Smooth muscle cell (in vitro differentiated cells): ENCODE measurements at regions not wholly inside any gene's neighbourhood (a gene's known extent, or its start where the extent isn't known, plus 50 kb on each side); places are given as distances from the start of the nearest gene placed in this dataset.

Experiments used
- DNase-seq: peaks from one replicate; lab custom pipeline; 2025; ENCODE audit not compliant: unreplicated experiment; lab: John Stamatoyannopoulos, UW
- H2AFZ ChIP-seq: fragments of 200-600 bp; sonication (generic); 2 replicates; pipeline ENCODE4 v1.6.0; 2016; ENCODE audit warnings: antibody characterized with exemption, low read depth, mild to moderate bottlenecking
- H3F3A ChIP-seq: fragments of 200-600 bp; sonication (generic); 2 replicates; pipeline ENCODE4 v1.6.0; 2017; ENCODE audit warnings: antibody characterized with exemption, low read depth
- H3K27ac ChIP-seq: fragments of 200-600 bp; sonication (generic); 2 replicates; pipeline ENCODE4 v1.5.1; 2016; ENCODE audit warnings: low read depth, mild to moderate bottlenecking
- H3K27me3 ChIP-seq: fragments of 200-600 bp; sonication (generic); 2 replicates; pipeline ENCODE4 v1.6.1; 2016; ENCODE audit warnings: low read depth, mild to moderate bottlenecking
- H3K36me3 ChIP-seq: fragments of 200-600 bp; sonication (generic); 2 replicates; pipeline ENCODE4 v1.5.1; 2016; ENCODE audit warnings: low read depth
- H3K4me1 ChIP-seq: fragments of 200-600 bp; sonication (generic); 2 replicates; pipeline ENCODE4 v1.5.1; 2016; ENCODE audit warnings: low read depth
- H3K4me2 ChIP-seq: fragments of 200-600 bp; sonication (generic); 2 replicates; pipeline ENCODE4 v1.6.0; 2016; ENCODE audit warnings: mild to moderate bottlenecking
- H3K4me3 ChIP-seq: fragments of 200-600 bp; sonication (generic); 2 replicates; pipeline ENCODE4 v1.5.1; 2016; ENCODE audit warnings: mild to moderate bottlenecking
- H3K79me2 ChIP-seq: fragments of 200-600 bp; sonication (generic); 2 replicates; pipeline ENCODE4 v1.6.0; 2016; ENCODE audit warnings: low read depth, mild to moderate bottlenecking
- H3K9ac ChIP-seq: fragments of 200-600 bp; sonication (generic); 2 replicates; pipeline ENCODE4 v1.6.0; 2016; ENCODE audit warnings: low read depth
- H3K9me3 ChIP-seq: fragments of 200-600 bp; sonication (generic); replicated peaks from 2 replicates; pipeline ENCODE4 v1.5.1; 2016; ENCODE audit warnings: low read depth
- H4K20me1 ChIP-seq: fragments of 200-600 bp; sonication (generic); 2 replicates; pipeline ENCODE4 v1.6.0; 2016; ENCODE audit warnings: low read depth
- CTCF ChIP-seq: fragments of 200-600 bp; sonication (generic); IDR thresholded peaks from 2 replicates; pipeline ENCODE4 v1.5.1; 2017; ENCODE audit warnings: borderline replicate concordance, mild to moderate bottlenecking, antibody characterized with exemption; ENCODE audit not compliant: insufficient read depth, poor library complexity, severe bottlenecking
- WGBS: methylation state at CpG from one replicate; pipeline ENCODE4 v1.1.7; 2016; ENCODE audit warnings: low lambda C conversion rate; 5-methylcytosine and 5-hydroxymethylcytosine counted together

GRCh38 chr14:26338231-26338630, 259.6 kb downstream of the NOVA1 start:
- Histone ChIP-seq H3K27me3 (peaks cover 3% of the 10 kb centered on the region), H2AFZ (no peak overlapping the region), H3F3A (no peaks in the 10 kb centered on the region), H4K20me1 (no peaks in the 10 kb centered on the region), H3K4me2 (no peak overlapping the region), H3K4me1 (no peaks in the 10 kb centered on the region), H3K79me2 (no peaks in the 10 kb centered on the region), H3K4me3 (no peak overlapping the region), H3K9me3 (no peaks in the 10 kb centered on the region), H3K9ac (no peak overlapping the region), H3K27ac (no peak overlapping the region), H3K36me3 (no peaks in the 10 kb centered on the region)
- DNase-seq: no peak
- WGBS: 70% methylated on average over 2 of the region's 2 CpGs
- TF ChIP-seq CTCF: no peak

- no peaks in the 10 kb centered on the region for H3K4me1 ChIP-seq
- peaks cover 3% of the 10 kb centered on the region for H3K27me3 ChIP-seq
- WGBS: 83% methylated on average over 3 of the region's 3 CpGs
- TF ChIP-seq CTCF: no peak
- H3K79me2 ChIP-seq: no peaks in the 10 kb centered on the region
- H3K9ac ChIP-seq: no peak overlapping the region
- H3K4me3 ChIP-seq: no peak overlapping the region
- H3K9me3 ChIP-seq: no peaks in the 10 kb centered on the region
- no peak overlapping the region for H3K27ac ChIP-seq
- no peak overlapping the region for H2AFZ ChIP-seq
- no peaks in the 10 kb centered on the region for H3K36me3 ChIP-seq
- H4K20me1 ChIP-seq: no peaks in the 10 kb centered on the region
- H3K4me2 ChIP-seq: no peak overlapping the region
- DNase-seq: no peak
- no peaks in the 10 kb centered on the region for H3F3A ChIP-seq
These were observed 263.5 kb downstream of the NOVA1 start for GRCh38 chr14:26334288-26334687.

GRCh38 chr14:26332966-26333365, 264.9 kb downstream of the NOVA1 start:
- Histone ChIP-seq H2AFZ (no peak overlapping the region), H3K4me2 (no peak overlapping the region), H3K4me3 (no peak overlapping the region), H3K27ac (no peak overlapping the region), H4K20me1 (no peaks in the 10 kb centered on the region), H3K4me1 (no peaks in the 10 kb centered on the region), H3K9me3 (no peaks in the 10 kb centered on the region), H3K79me2 (no peaks in the 10 kb centered on the region), H3F3A (no peaks in the 10 kb centered on the region), H3K27me3 (no peaks in the 10 kb centered on the region), H3K9ac (no peak overlapping the region), H3K36me3 (no peaks in the 10 kb centered on the region)
- WGBS: 84% methylated on average over 11 of the region's 11 CpGs
- no peak for DNase-seq
- TF ChIP-seq CTCF: no peak

GRCh38 chr14:26330982-26331381, 266.9 kb downstream of the NOVA1 start:
- Histone ChIP-seq H4K20me1 (no peaks in the 10 kb centered on the region), H3F3A (no peaks in the 10 kb centered on the region), H3K27me3 (no peaks in the 10 kb centered on the region), H3K79me2 (no peaks in the 10 kb centered on the region), H3K4me3 (no peak overlapping the region), H2AFZ (no peak overlapping the region), H3K4me1 (no peaks in the 10 kb centered on the region), H3K9ac (no peak overlapping the region), H3K36me3 (no peaks in the 10 kb centered on the region), H3K9me3 (no peaks in the 10 kb centered on the region), H3K4me2 (no peak overlapping the region), H3K27ac (no peak overlapping the region)
- 81% methylated on average over 1 of the region's 1 CpG for WGBS
- TF ChIP-seq CTCF: no peak
- DNase-seq: no peak
